H1 (cell line): ENCODE measurements at regions not wholly inside any gene's neighbourhood (a gene's known extent, or its start where the extent isn't known, plus 50 kb on each side); places are given as distances from the start of the nearest gene placed in this dataset.

ENCODE experiments used
- CTCF ChIA-PET: fragments of 300-600 bp; sonication (Branson Sonifier 250); formaldehyde crosslinking; loops from one replicate; lab custom pipeline; 2021; ENCODE audit not compliant: partially characterized antibody; lab: Charles Lee
- POLR2A ChIA-PET: fragments of 300-600 bp; sonication (Branson Sonifier 250); formaldehyde crosslinking; loops from one replicate; lab custom pipeline; 2021; ENCODE audit warnings: inconsistent platforms; ENCODE audit not compliant: partially characterized antibody; lab: Charles Lee
- DNase-seq, 2 experiments: peaks; one replicate each; pipeline versions ENCODE4 v3.0.0 to v3.0.0-alpha.2; 2010 to 2022; ENCODE audit warnings: low spot score in 2 of 2, low read depth in 1 of 2, mixed read lengths in 1 of 2
- FAIRE-seq: peaks from 2 replicates; lab custom pipeline; 2011; peaks lifted over from hg19 to GRCh38; lab: Jason Lieb, UNC
- H2AFZ ChIP-seq: 2 replicates; pipeline ENCODE4 v1.8.1; 2012; ENCODE audit warnings: low read length, inconsistent platforms
- H2AK5ac ChIP-seq: 2 replicates; pipeline ENCODE4 v1.6.1; 2013; ENCODE audit warnings: low read depth, low read length
- H2BK120ac ChIP-seq: replicated peaks from 2 replicates; pipeline ENCODE3; 2013; ENCODE audit warnings: low read depth, low read length, inconsistent platforms
- H2BK12ac ChIP-seq: 2 replicates; pipeline ENCODE4 v1.6.1; 2013; ENCODE audit warnings: low read depth, low read length
- H2BK15ac ChIP-seq: 2 replicates; pipeline ENCODE4 v1.6.1; 2013; ENCODE audit warnings: low read length
- H2BK20ac ChIP-seq: 2 replicates; pipeline ENCODE4 v1.6.1; 2013; ENCODE audit warnings: low read length
- H2BK5ac ChIP-seq: 2 replicates; pipeline ENCODE4 v1.6.1; 2013; ENCODE audit warnings: low read depth, low read length
- H3K14ac ChIP-seq: 2 replicates; pipeline ENCODE4 v1.6.1; 2013; ENCODE audit warnings: inconsistent platforms; ENCODE audit not compliant: insufficient read length
- H3K18ac ChIP-seq: 2 replicates; pipeline ENCODE4 v1.6.1; 2013; ENCODE audit warnings: low read length; ENCODE audit errors: extremely low read depth
- H3K23ac ChIP-seq: 2 replicates; pipeline ENCODE4 v1.6.1; 2013; ENCODE audit warnings: inconsistent platforms; ENCODE audit not compliant: insufficient read length
- H3K23me2 ChIP-seq: 2 replicates; pipeline ENCODE4 v1.6.1; 2013; ENCODE audit warnings: low read depth, low read length
- H3K27ac ChIP-seq: 2 replicates; pipeline ENCODE4 v1.6.1; 2011; ENCODE audit warnings: low read depth, low read length, inconsistent platforms
- H3K27me3 ChIP-seq, 4 experiments: replicated peaks in 1 of 4; 1 replicate in 1 of 4; 2 replicates in 3 of 4; pipeline versions ENCODE4 v1.6.1 to v1.8.1; 2011 to 2013; ENCODE audit warnings: low read length in 3 of 4, mild to moderate bottlenecking in 3 of 4, inconsistent platforms in 2 of 4, mixed read lengths in 2 of 4, moderate library complexity in 1 of 4; ENCODE audit not compliant: control insufficient read depth in 3 of 4, insufficient read depth in 3 of 4; ENCODE audit errors: extremely low read depth in 1 of 4
- H3K36me3 ChIP-seq, 4 experiments: 2 replicates each; pipeline versions ENCODE4 v1.6.1 to v1.8.1; 2011 to 2013; ENCODE audit warnings: mild to moderate bottlenecking in 4 of 4, low read length in 3 of 4, moderate library complexity in 2 of 4, control low read depth in 1 of 4, inconsistent platforms in 1 of 4; ENCODE audit not compliant: insufficient read depth in 4 of 4, control insufficient read depth in 2 of 4
- H3K4ac ChIP-seq: replicated peaks from 2 replicates; pipeline ENCODE3; 2013; ENCODE audit warnings: low read length, low read depth, mixed read lengths, inconsistent platforms; ENCODE audit not compliant: insufficient read length
- H3K4me1 ChIP-seq, 4 experiments: replicated peaks in 1 of 4; 1 replicate in 1 of 4; 2 replicates in 3 of 4; pipeline versions ENCODE4 v1.6.1 to v1.8.1; 2011 to 2013; ENCODE audit warnings: low read length in 3 of 4, inconsistent platforms in 2 of 4, mixed read lengths in 1 of 4; ENCODE audit not compliant: insufficient read depth in 4 of 4, control insufficient read depth in 3 of 4
- H3K4me2 ChIP-seq, 2 experiments: 2 replicates each; pipeline versions ENCODE4 v1.6.1 to v1.8.1; 2011 to 2013; ENCODE audit warnings: low read depth in 2 of 2, low read length in 2 of 2, control low read depth in 1 of 2, inconsistent platforms in 1 of 2, mild to moderate bottlenecking in 1 of 2; ENCODE audit not compliant: insufficient read depth in 1 of 2
- H3K4me3 ChIP-seq, 4 experiments: fragments of 200-600, 300-600 bp in 1 of 4; sonication (generic), shearing (Covaris generic), sonication (Bioruptor Twin) in 1 of 4; 2 replicates each; pipeline versions ENCODE4 v1.5.1 to v1.8.1; 2011 to 2016; ENCODE audit warnings: low read length in 4 of 4, low read depth in 3 of 4, control low read depth in 2 of 4, inconsistent platforms in 2 of 4, mild to moderate bottlenecking in 2 of 4, mixed read lengths in 1 of 4, moderate library complexity in 1 of 4; ENCODE audit not compliant: insufficient read depth in 2 of 4; ENCODE audit errors: extremely low read depth in 1 of 4
- H3K56ac ChIP-seq: replicated peaks from 2 replicates; pipeline ENCODE3; 2013; ENCODE audit warnings: low read depth, mild to moderate bottlenecking, mixed read lengths, low read length, inconsistent platforms; ENCODE audit not compliant: insufficient read length
- H3K79me1 ChIP-seq: 2 replicates; pipeline ENCODE4 v1.6.1; 2013; ENCODE audit warnings: low read depth, low read length, control low read depth
- H3K79me2 ChIP-seq, 2 experiments: 2 replicates each; pipeline versions ENCODE4 v1.6.1 to v1.8.1; 2012 to 2013; ENCODE audit warnings: low read length in 2 of 2, mild to moderate bottlenecking in 2 of 2, inconsistent platforms in 1 of 2; ENCODE audit not compliant: insufficient read depth in 2 of 2, control insufficient read depth in 1 of 2
- H3K9ac ChIP-seq, 4 experiments: replicated peaks in 1 of 4; 1 replicate in 1 of 4; 2 replicates in 3 of 4; pipeline versions ENCODE4 v1.6.1 to v1.8.1; 2011 to 2013; ENCODE audit warnings: low read depth in 3 of 4, low read length in 3 of 4, control low read depth in 2 of 4, mild to moderate bottlenecking in 2 of 4, moderate library complexity in 2 of 4, inconsistent platforms in 1 of 4; ENCODE audit errors: extremely low read depth in 1 of 4
- H3K9me3 ChIP-seq, 2 experiments: 2 replicates each; pipeline versions ENCODE4 v1.6.1 to v1.8.1; 2012 to 2013; ENCODE audit warnings: mild to moderate bottlenecking in 2 of 2, moderate library complexity in 2 of 2, control low read depth in 1 of 2, inconsistent platforms in 1 of 2, low read depth in 1 of 2, low read length in 1 of 2, mixed read lengths in 1 of 2; ENCODE audit not compliant: insufficient read depth in 2 of 2
- H4K20me1 ChIP-seq, 2 experiments: replicated peaks in 1 of 2; 2 replicates each; pipeline versions ENCODE3 to v1.8.1; 2011 to 2013; ENCODE audit warnings: inconsistent platforms in 2 of 2, low read length in 2 of 2, mild to moderate bottlenecking in 1 of 2; ENCODE audit not compliant: insufficient read depth in 2 of 2, control insufficient read depth in 1 of 2
- H4K5ac ChIP-seq: 2 replicates; pipeline ENCODE4 v1.6.1; 2013; ENCODE audit warnings: low read length, low read depth, mixed read lengths, inconsistent platforms; ENCODE audit not compliant: insufficient read length
- H4K8ac ChIP-seq: 2 replicates; pipeline ENCODE4 v1.8.0; 2013; ENCODE audit warnings: mild to moderate bottlenecking, moderate library complexity, low read length, inconsistent platforms; ENCODE audit not compliant: insufficient read depth; ENCODE audit errors: extremely low read depth
- H4K91ac ChIP-seq: replicated peaks from 2 replicates; pipeline ENCODE3; 2013; ENCODE audit warnings: low read length, mixed read lengths, inconsistent platforms; ENCODE audit not compliant: insufficient read length
- ATF3 ChIP-seq: IDR thresholded peaks from 2 replicates; pipeline ENCODE4 v1.6.1; 2011; ENCODE audit warnings: low read depth, mild to moderate bottlenecking, low read length; ENCODE audit not compliant: insufficient read depth
- EGR1 ChIP-seq: IDR thresholded peaks from 2 replicates; pipeline ENCODE4 v1.6.1; 2011; ENCODE audit warnings: low read depth, low read length, borderline replicate concordance
- FOSL1 ChIP-seq: IDR thresholded peaks from 2 replicates; pipeline ENCODE4 v1.6.1; 2011; ENCODE audit warnings: mild to moderate bottlenecking, low read depth, low read length, moderate library complexity; ENCODE audit not compliant: insufficient read depth
- GABPA ChIP-seq: IDR thresholded peaks from 2 replicates; pipeline ENCODE4 v1.6.1; 2011; ENCODE audit warnings: mild to moderate bottlenecking, low read length, moderate library complexity, borderline replicate concordance; ENCODE audit not compliant: insufficient read depth
- MAX ChIP-seq: IDR thresholded peaks from 2 replicates; pipeline ENCODE4 v1.6.1; 2012; ENCODE audit warnings: inconsistent platforms
- NRF1 ChIP-seq: IDR thresholded peaks from 2 replicates; pipeline ENCODE4 v1.6.1; 2011; ENCODE audit warnings: mild to moderate bottlenecking, low read depth, low read length, improper control_type of control experiment
- POLR2A ChIP-seq, 2 experiments: IDR thresholded peaks; 1 replicate in 1 of 2; 2 replicates in 1 of 2; pipeline ENCODE4 v1.6.1; 2011; ENCODE audit warnings: low read depth in 2 of 2, low read length in 2 of 2, mild to moderate bottlenecking in 2 of 2; ENCODE audit errors: control extremely low read depth in 1 of 2
- POLR2AphosphoS5 ChIP-seq: IDR thresholded peaks from 2 replicates; pipeline ENCODE4 v1.6.1; 2011; ENCODE audit warnings: low read depth, low read length
- RFX5 ChIP-seq: IDR thresholded peaks from 2 replicates; pipeline ENCODE4 v1.6.1; 2011; ENCODE audit warnings: low read depth, low read length, improper control_type of control experiment, borderline replicate concordance
- SP4 ChIP-seq: IDR thresholded peaks from 2 replicates; pipeline ENCODE4 v1.6.1; 2012; ENCODE audit warnings: low read length, inconsistent platforms
- TAF1 ChIP-seq: IDR thresholded peaks from 2 replicates; pipeline ENCODE4 v1.6.1; 2011; ENCODE audit warnings: mild to moderate bottlenecking, low read depth, low read length
- WGBS, 2 experiments: shearing (Covaris generic) in 1 of 2; methylation state at CpG; one replicate each; pipeline versions ENCODE4 v1.1.6 to v1.1.7; 2013 to 2015; ENCODE audit warnings: low lambda C conversion rate in 2 of 2, mixed read lengths in 2 of 2, inconsistent platforms in 1 of 2, low coverage in 1 of 2, missing lambda C conversion rate in 1 of 2; ENCODE audit not compliant: insufficient replicate concordance in 2 of 2, insufficient coverage in 1 of 2, insufficient read length in 1 of 2; ENCODE audit errors: extremely low coverage in 1 of 2, missing lambda C conversion rate in 1 of 2; 5-methylcytosine and 5-hydroxymethylcytosine counted together
- TF ChIP-seq, protein P1 (sequence below): IDR thresholded peaks from 2 replicates; pipeline ENCODE4 v1.6.1; 2012; ENCODE audit warnings: inconsistent platforms

- 0 out of 2 replicates have a peak overlapping the region, but pooled peaks have one; percentile 9 for H3K18ac ChIP-seq
- no peak overlapping the region for H3K4ac ChIP-seq
- no peak overlapping the region; a peak in 1 of 4 replicates for H3K4me2 ChIP-seq
- no peak overlapping the region for H2BK120ac ChIP-seq
- no peak overlapping the region for H2AFZ ChIP-seq
- no peak overlapping the region for H3K56ac ChIP-seq
- ChIA-PET CTCF (interaction anchor here (1.2 to 1.7 kb wide), 3 partner anchors 10 to 28 kb away, joined by 3 to 4 read pairs (median 3); no protein-coding TSS in a partner anchor), POLR2A (no interaction called here)
- H4K8ac ChIP-seq = no peak overlapping the region
- H3K4me1 ChIP-seq = peaks cover 0 to 3% (median 0%) of the 10 kb centered on the region in 4 experiments; a peak in 2 of 7 replicates
- no peaks in the 10 kb centered on the region for H3K79me2 ChIP-seq
- peak overlapping the region; percentile 82; the same call in 1 of the 2 replicates for H2BK12ac ChIP-seq
- H2BK5ac ChIP-seq = no peak overlapping the region
- H3K36me3 ChIP-seq = no peaks in the 10 kb centered on the region
- H3K14ac ChIP-seq = no peak overlapping the region
- no peak overlapping the region for H4K5ac ChIP-seq
- no peak overlapping the region for H2AK5ac ChIP-seq
- no peak overlapping the region for H2BK20ac ChIP-seq
- H2BK15ac ChIP-seq = no peak overlapping the region
- no peaks in the 10 kb centered on the region for H4K20me1 ChIP-seq
- no peak overlapping the region for H3K23ac ChIP-seq
- H3K9ac ChIP-seq = no peak overlapping the region
- H3K4me3 ChIP-seq = no peak overlapping the region
- no peak overlapping the region for H4K91ac ChIP-seq
- FAIRE-seq (no peak), DNase-seq (no peak)
- no peaks in the 10 kb centered on the region for H3K79me1 ChIP-seq
- no peaks in the 10 kb centered on the region for H3K27me3 ChIP-seq
- H3K27ac ChIP-seq = no peak overlapping the region
- no peaks in the 10 kb centered on the region for H3K9me3 ChIP-seq
- H3K23me2 ChIP-seq = no peaks in the 10 kb centered on the region; the same call in 1 of the 2 replicates
- WGBS, 2 experiments = 83% methylated on average over 12 of the region's 12 CpGs; no CpG with 5 or more reads in 1 of the 2 experiments
- TF ChIP-seq TAF1 (no peak), FOSL1 (no peak), RFX5 (no peak), NRF1 (no peak), POLR2AphosphoS5 (no peak), POLR2A (IDR thresholded peaks at IDR 0.05; ENCODE audit: control extremely low read depth in 1 of 2, low read depth in 2 of 2, low read length in 2 of 2) (no peak), EGR1 (no peak), ATF3 (no peak), MAX (no peak), GABPA (no peak), SP4 (no peak)
- TF ChIP-seq, protein P1, sequence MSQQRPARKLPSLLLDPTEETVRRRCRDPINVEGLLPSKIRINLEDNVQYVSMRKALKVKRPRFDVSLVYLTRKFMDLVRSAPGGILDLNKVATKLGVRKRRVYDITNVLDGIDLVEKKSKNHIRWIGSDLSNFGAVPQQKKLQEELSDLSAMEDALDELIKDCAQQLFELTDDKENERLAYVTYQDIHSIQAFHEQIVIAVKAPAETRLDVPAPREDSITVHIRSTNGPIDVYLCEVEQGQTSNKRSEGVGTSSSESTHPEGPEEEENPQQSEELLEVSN = no peak
Measured at GRCh38 chr6:14816116-14816859, 429.6 kb upstream of the JARID2 start.
